Uterus (tissue), 3 donors: ENCODE measurements at regions not wholly inside any gene's neighbourhood (a gene's known extent, or its start where the extent isn't known, plus 50 kb on each side); places are given as distances from the start of the nearest gene placed in this dataset.

Source experiments
- DNase-seq, 2 donors: peaks; one replicate each; pipeline ENCODE4 v3.0.0-alpha.2; 2019 to 2020
- H3K27ac ChIP-seq, 2 donors: fragments of 200-600 bp; sonication (generic); 1 replicate in 1 of 2; 2 replicates in 1 of 2; pipeline ENCODE4 v1.5.1; 2016 to 2018
- H3K27me3 ChIP-seq, 2 donors: fragments of 200-600 bp; sonication (generic); one replicate each; pipeline ENCODE4 v1.5.1; 2018 to 2019; ENCODE audit warnings: control low read depth in 1 of 2
- H3K36me3 ChIP-seq, 2 donors: fragments of 200-600 bp; sonication (generic); one replicate each; pipeline ENCODE4 v1.5.1; 2019; ENCODE audit warnings: control low read depth in 1 of 2
- H3K4me1 ChIP-seq, 2 donors: fragments of 200-600 bp; sonication (generic); one replicate each; pipeline ENCODE4 v1.5.1; 2018 to 2019; ENCODE audit warnings: control low read depth in 1 of 2
- H3K4me3 ChIP-seq, 2 donors: fragments of 200-600 bp; sonication (generic); 1 replicate in 1 of 2; 2 replicates in 1 of 2; pipeline ENCODE4 v1.5.1; 2018 to 2019; ENCODE audit warnings: mild to moderate bottlenecking in 1 of 2
- H3K9me3 ChIP-seq, 2 donors: fragments of 200-600 bp; sonication (generic); one replicate each; pipeline ENCODE4 v1.5.1; 2019; ENCODE audit warnings: control low read depth in 1 of 2
- CTCF ChIP-seq, 4 experiments: fragments of 200-600 bp in 2 of 4; fragments of 450-650 bp in 2 of 4; sonication (generic) in 2 of 4; IDR thresholded peaks; one replicate each; pipeline ENCODE4 v1.5.1; 2016 to 2019; ENCODE audit warnings: antibody characterized with exemption in 4 of 4, mild to moderate bottlenecking in 2 of 4, moderate library complexity in 1 of 4
- POLR2A ChIP-seq, 2 donors: fragments of 450-650 bp; IDR thresholded peaks; one replicate each; pipeline ENCODE4 v1.6.1; 2016; ENCODE audit warnings: antibody characterized with exemption in 2 of 2, mild to moderate bottlenecking in 1 of 2, moderate library complexity in 1 of 2
- intact Hi-C: fragments of 100-400 bp; cut with DNase I; formaldehyde crosslinking; loops from one replicate; pipeline ENCODE4 v1.15.1; 2023; ENCODE audit warnings: low total_unique reads
- donor health status: DM: yes; HTN: yes; CAD: no.

- Histone ChIP-seq H3K4me3 (no peak overlapping the region), H3K27ac (no peak overlapping the region), H3K36me3 (no peaks in the 10 kb centered on the region), H3K4me1 (no peaks in the 10 kb centered on the region), H3K9me3 (no peaks in the 10 kb centered on the region), H3K27me3 (no peaks in the 10 kb centered on the region)
- DNase-seq: no peak
- intact Hi-C loops: no loop called here
- no peak for TF ChIP-seq POLR2A (IDR thresholded peaks at IDR 0.05)
Measured at GRCh38 chr4:167555338-167556022, 321.2 kb upstream of the SPOCK3 start.

GRCh38 chr4:167578906-167579305, 344.6 kb upstream of the SPOCK3 start:
- Histone ChIP-seq H3K4me1 (no peaks in the 10 kb centered on the region), H3K27ac (no peak overlapping the region), H3K4me3 (no peak overlapping the region), H3K9me3 (no peaks in the 10 kb centered on the region), H3K27me3 (no peaks in the 10 kb centered on the region), H3K36me3 (no peaks in the 10 kb centered on the region)
- TF ChIP-seq POLR2A (IDR thresholded peaks at IDR 0.05) (no peak), CTCF (IDR thresholded peaks at IDR 0.05) (no peak)
- no peak for DNase-seq
- intact Hi-C loops: no loop called here

- DNase-seq: no peak
- Histone ChIP-seq H3K4me3 (no peak overlapping the region), H3K27me3 (no peaks in the 10 kb centered on the region), H3K4me1 (no peaks in the 10 kb centered on the region), H3K36me3 (no peaks in the 10 kb centered on the region), H3K27ac (no peak overlapping the region), H3K9me3 (no peaks in the 10 kb centered on the region)
- TF ChIP-seq POLR2A (IDR thresholded peaks at IDR 0.05): no peak
- TF ChIP-seq CTCF (IDR thresholded peaks at IDR 0.05): no peak
- intact Hi-C loops: no loop called here
Measured at GRCh38 chr4:167581449-167581965, 347.2 kb upstream of the SPOCK3 start.

GRCh38 chr4:167587361-167587760, 353.1 kb upstream of the SPOCK3 start:
- intact Hi-C loops: no loop called here
- no peak for DNase-seq
- H3K4me1 ChIP-seq: no peaks in the 10 kb centered on the region
- H3K36me3 ChIP-seq: no peaks in the 10 kb centered on the region
- no peak overlapping the region for H3K4me3 ChIP-seq
- no peaks in the 10 kb centered on the region for H3K9me3 ChIP-seq
- H3K27me3 ChIP-seq: no peaks in the 10 kb centered on the region
- TF ChIP-seq POLR2A (IDR thresholded peaks at IDR 0.05): no peak
- TF ChIP-seq CTCF (IDR thresholded peaks at IDR 0.05): no peak
- no peak overlapping the region for H3K27ac ChIP-seq

- H3K4me3 ChIP-seq: no peak overlapping the region
- TF ChIP-seq POLR2A (IDR thresholded peaks at IDR 0.05): no peak
- no peak for TF ChIP-seq CTCF (IDR thresholded peaks at IDR 0.05)
- H3K36me3 ChIP-seq: no peaks in the 10 kb centered on the region
- intact Hi-C loops: no loop called here
- H3K27me3 ChIP-seq: no peaks in the 10 kb centered on the region
- no peak overlapping the region for H3K27ac ChIP-seq
- H3K9me3 ChIP-seq: no peaks in the 10 kb centered on the region
- DNase-seq: no peak
- no peaks in the 10 kb centered on the region for H3K4me1 ChIP-seq
Measured at GRCh38 chr4:167595898-167596297, 361.6 kb upstream of the SPOCK3 start.
